Right lobe of liver (tissue), 4 donors: ENCODE measurements at regions not wholly inside any gene's neighbourhood (a gene's known extent, or its start where the extent isn't known, plus 50 kb on each side); places are given as distances from the start of the nearest gene placed in this dataset.

Source experiments
- POLR2A ChIP-seq: fragments of 450-650 bp; IDR thresholded peaks from one replicate; pipeline ENCODE4 v1.6.1; 2017; ENCODE audit warnings: antibody characterized with exemption, mild to moderate bottlenecking
- TF ChIP-seq, protein P1 (sequence below), 4 donors: fragments of 200-600 bp in 3 of 4; fragments of 450-650 bp in 1 of 4; IDR thresholded peaks; one replicate each; pipeline versions ENCODE4 v1.5.1 to v1.8.0; 2016 to 2022; ENCODE audit warnings: antibody characterized with exemption in 4 of 4, mild to moderate bottlenecking in 2 of 4
- donor health status: DM: no; HTN: no; CAD: no.
- donor health status: DM: no; HTN: no; CAD: no.
- donor health status: DM: no; HTN: yes; CAD: no.

- TF ChIP-seq, protein P1, sequence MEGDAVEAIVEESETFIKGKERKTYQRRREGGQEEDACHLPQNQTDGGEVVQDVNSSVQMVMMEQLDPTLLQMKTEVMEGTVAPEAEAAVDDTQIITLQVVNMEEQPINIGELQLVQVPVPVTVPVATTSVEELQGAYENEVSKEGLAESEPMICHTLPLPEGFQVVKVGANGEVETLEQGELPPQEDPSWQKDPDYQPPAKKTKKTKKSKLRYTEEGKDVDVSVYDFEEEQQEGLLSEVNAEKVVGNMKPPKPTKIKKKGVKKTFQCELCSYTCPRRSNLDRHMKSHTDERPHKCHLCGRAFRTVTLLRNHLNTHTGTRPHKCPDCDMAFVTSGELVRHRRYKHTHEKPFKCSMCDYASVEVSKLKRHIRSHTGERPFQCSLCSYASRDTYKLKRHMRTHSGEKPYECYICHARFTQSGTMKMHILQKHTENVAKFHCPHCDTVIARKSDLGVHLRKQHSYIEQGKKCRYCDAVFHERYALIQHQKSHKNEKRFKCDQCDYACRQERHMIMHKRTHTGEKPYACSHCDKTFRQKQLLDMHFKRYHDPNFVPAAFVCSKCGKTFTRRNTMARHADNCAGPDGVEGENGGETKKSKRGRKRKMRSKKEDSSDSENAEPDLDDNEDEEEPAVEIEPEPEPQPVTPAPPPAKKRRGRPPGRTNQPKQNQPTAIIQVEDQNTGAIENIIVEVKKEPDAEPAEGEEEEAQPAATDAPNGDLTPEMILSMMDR (IDR thresholded peaks at IDR 0.05), result no peak
- no peak for TF ChIP-seq POLR2A
Observed at GRCh38 chr3:188946351-188947240, 225.2 kb upstream of the TPRG1 start.
